Keratinocyte (primary cell): ENCODE measurements at regions not wholly inside any gene's neighbourhood (a gene's known extent, or its start where the extent isn't known, plus 50 kb on each side); places are given as distances from the start of the nearest gene placed in this dataset.

Experiments used
- DNase-seq: peaks from one replicate; pipeline ENCODE4 v3.0.0-alpha.2; 2011; ENCODE audit warnings: low read depth, missing footprints, low spot score
- FAIRE-seq: peaks from 2 replicates; lab custom pipeline; 2011; peaks lifted over from hg19 to GRCh38; lab: Jason Lieb, UNC
- H2AFZ ChIP-seq: 2 replicates; pipeline ENCODE4 v1.6.0; 2012; ENCODE audit warnings: low read length, control low read depth, inconsistent platforms; ENCODE audit not compliant: control insufficient read depth
- H3K27ac ChIP-seq: 2 replicates; pipeline ENCODE4 v1.5.1; 2011; ENCODE audit warnings: low read length; ENCODE audit not compliant: control insufficient read depth, insufficient read depth
- H3K27me3 ChIP-seq: 3 replicates; pipeline ENCODE4 v1.6.0; 2011; ENCODE audit warnings: low read length; ENCODE audit not compliant: control insufficient read depth, insufficient read depth; ENCODE audit errors: extremely low read depth
- H3K36me3 ChIP-seq, 2 experiments: 2 replicates in 1 of 2; 3 replicates in 1 of 2; pipeline ENCODE4 v1.5.1; 2011; ENCODE audit warnings: low read length in 2 of 2, mild to moderate bottlenecking in 1 of 2; ENCODE audit not compliant: control insufficient read depth in 2 of 2, insufficient read depth in 2 of 2; ENCODE audit errors: extremely low read depth in 1 of 2
- H3K4me1 ChIP-seq: 3 replicates; pipeline ENCODE4 v1.5.1; 2011; ENCODE audit warnings: low read length; ENCODE audit not compliant: control insufficient read depth, insufficient read depth; ENCODE audit errors: extremely low read depth
- H3K4me2 ChIP-seq: 3 replicates; pipeline ENCODE4 v1.6.0; 2011; ENCODE audit warnings: low read depth, low read length; ENCODE audit not compliant: control insufficient read depth, insufficient read depth; ENCODE audit errors: extremely low read depth
- H3K4me3 ChIP-seq, 3 experiments: fragments of 200-600 bp in 1 of 3; sonication (generic) in 1 of 3; 2 replicates in 2 of 3; 3 replicates in 1 of 3; pipeline ENCODE4 v1.5.1; 2011 to 2016; ENCODE audit warnings: low read length in 3 of 3, mild to moderate bottlenecking in 3 of 3, control low read depth in 2 of 3, inconsistent platforms in 1 of 3, low read depth in 1 of 3, mixed read lengths in 1 of 3, mixed run types in 1 of 3, moderate library complexity in 1 of 3; ENCODE audit not compliant: control insufficient read depth in 2 of 3, insufficient read depth in 2 of 3; ENCODE audit errors: extremely low read depth in 1 of 3
- H3K79me2 ChIP-seq: 2 replicates; pipeline ENCODE4 v1.6.0; 2012; ENCODE audit warnings: low read length; ENCODE audit not compliant: control insufficient read depth, insufficient read depth
- H3K9ac ChIP-seq: 3 replicates; pipeline ENCODE4 v1.6.0; 2011; ENCODE audit warnings: low read length; ENCODE audit not compliant: control insufficient read depth, insufficient read depth; ENCODE audit errors: extremely low read depth
- H3K9me1 ChIP-seq: 3 replicates; pipeline ENCODE4 v1.6.0; 2011; ENCODE audit warnings: low read length; ENCODE audit not compliant: control insufficient read depth, insufficient read depth; ENCODE audit errors: extremely low read depth
- H3K9me3 ChIP-seq: 2 replicates; pipeline ENCODE4 v1.5.1; 2012; ENCODE audit warnings: low read depth, low read length; ENCODE audit not compliant: control insufficient read depth
- H4K20me1 ChIP-seq: 3 replicates; pipeline ENCODE4 v1.6.0; 2011; ENCODE audit warnings: low read length; ENCODE audit not compliant: control insufficient read depth, insufficient read depth; ENCODE audit errors: extremely low read depth
- EZH2 ChIP-seq: IDR thresholded peaks from one replicate; pipeline ENCODE4 v1.6.1; 2012; ENCODE audit warnings: inconsistent platforms, mild to moderate bottlenecking, low read length, moderate library complexity
- dilution Hi-C: fragments of 300-500 bp; cut with MboI; formaldehyde crosslinking; loops from one replicate; pipeline ENCODE4 v1.7.0; 2020; ENCODE audit warnings: low sequenced_read_pairs; ENCODE audit not compliant: extremely low pct_ligation_motif_present
- TF ChIP-seq, protein P1 (sequence below), 3 experiments: IDR thresholded peaks in 1 of 3; conservative IDR thresholded peaks in 1 of 3; optimal IDR thresholded peaks in 1 of 3; 2 replicates in 2 of 3; 3 replicates in 1 of 3; pipeline versions ENCODE3 to v1.5.1; 2011; ENCODE audit warnings: low read length in 3 of 3, mild to moderate bottlenecking in 3 of 3, moderate library complexity in 2 of 3, control low read depth in 1 of 3, inconsistent platforms in 1 of 3; ENCODE audit not compliant: insufficient read depth in 2 of 3; ENCODE audit errors: extremely low read depth in 1 of 3

DNA sequence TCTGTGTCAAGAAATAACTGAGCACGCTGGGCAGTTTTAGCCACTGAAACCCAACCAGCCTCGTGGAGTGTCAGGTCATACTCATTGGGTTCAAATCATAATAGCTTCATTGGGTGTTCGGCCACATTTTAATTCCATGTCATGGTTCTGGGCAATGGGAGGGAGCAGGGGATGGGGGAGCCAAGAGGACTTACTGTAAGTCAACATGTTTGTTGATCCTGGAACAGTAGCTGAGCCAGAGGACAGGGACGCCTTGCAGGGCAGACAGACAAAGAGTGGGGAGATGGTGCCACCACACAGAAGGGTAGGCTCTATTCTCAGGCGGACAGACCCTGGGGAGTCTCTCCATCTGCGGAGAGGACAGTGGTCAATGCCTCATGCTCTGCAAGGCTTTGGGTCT, 161.1 kb downstream of the ZBTB18 start:
- no peak overlapping the region for H3K4me2 ChIP-seq
- no peaks in the 10 kb centered on the region for H3K79me2 ChIP-seq
- no peak overlapping the region for H2AFZ ChIP-seq
- no peaks in the 10 kb centered on the region for H3K9me1 ChIP-seq
- H3K36me3 ChIP-seq: no peaks in the 10 kb centered on the region
- no peaks in the 10 kb centered on the region for H4K20me1 ChIP-seq
- no peak overlapping the region for H3K27ac ChIP-seq
- TF ChIP-seq, protein P1, sequence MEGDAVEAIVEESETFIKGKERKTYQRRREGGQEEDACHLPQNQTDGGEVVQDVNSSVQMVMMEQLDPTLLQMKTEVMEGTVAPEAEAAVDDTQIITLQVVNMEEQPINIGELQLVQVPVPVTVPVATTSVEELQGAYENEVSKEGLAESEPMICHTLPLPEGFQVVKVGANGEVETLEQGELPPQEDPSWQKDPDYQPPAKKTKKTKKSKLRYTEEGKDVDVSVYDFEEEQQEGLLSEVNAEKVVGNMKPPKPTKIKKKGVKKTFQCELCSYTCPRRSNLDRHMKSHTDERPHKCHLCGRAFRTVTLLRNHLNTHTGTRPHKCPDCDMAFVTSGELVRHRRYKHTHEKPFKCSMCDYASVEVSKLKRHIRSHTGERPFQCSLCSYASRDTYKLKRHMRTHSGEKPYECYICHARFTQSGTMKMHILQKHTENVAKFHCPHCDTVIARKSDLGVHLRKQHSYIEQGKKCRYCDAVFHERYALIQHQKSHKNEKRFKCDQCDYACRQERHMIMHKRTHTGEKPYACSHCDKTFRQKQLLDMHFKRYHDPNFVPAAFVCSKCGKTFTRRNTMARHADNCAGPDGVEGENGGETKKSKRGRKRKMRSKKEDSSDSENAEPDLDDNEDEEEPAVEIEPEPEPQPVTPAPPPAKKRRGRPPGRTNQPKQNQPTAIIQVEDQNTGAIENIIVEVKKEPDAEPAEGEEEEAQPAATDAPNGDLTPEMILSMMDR (optimal IDR thresholded peaks at IDR 0.05 in 1 of 3, IDR thresholded peaks at IDR 0.05 in 1 of 3, conservative IDR thresholded peaks at IDR 0.05 in 1 of 3; ENCODE audit: extremely low read depth in 1 of 3, insufficient read depth in 2 of 3, low read length in 3 of 3): no peak
- TF ChIP-seq EZH2: no peak
- H3K9me3 ChIP-seq: no peaks in the 10 kb centered on the region
- H3K4me1 ChIP-seq: no peaks in the 10 kb centered on the region
- dilution Hi-C loops: no loop called here
- H3K9ac ChIP-seq: no peak overlapping the region
- peaks cover 2% of the 10 kb centered on the region for H3K27me3 ChIP-seq
- no peak for DNase-seq
- H3K4me3 ChIP-seq: no peak overlapping the region
- FAIRE-seq: no peak

DNA sequence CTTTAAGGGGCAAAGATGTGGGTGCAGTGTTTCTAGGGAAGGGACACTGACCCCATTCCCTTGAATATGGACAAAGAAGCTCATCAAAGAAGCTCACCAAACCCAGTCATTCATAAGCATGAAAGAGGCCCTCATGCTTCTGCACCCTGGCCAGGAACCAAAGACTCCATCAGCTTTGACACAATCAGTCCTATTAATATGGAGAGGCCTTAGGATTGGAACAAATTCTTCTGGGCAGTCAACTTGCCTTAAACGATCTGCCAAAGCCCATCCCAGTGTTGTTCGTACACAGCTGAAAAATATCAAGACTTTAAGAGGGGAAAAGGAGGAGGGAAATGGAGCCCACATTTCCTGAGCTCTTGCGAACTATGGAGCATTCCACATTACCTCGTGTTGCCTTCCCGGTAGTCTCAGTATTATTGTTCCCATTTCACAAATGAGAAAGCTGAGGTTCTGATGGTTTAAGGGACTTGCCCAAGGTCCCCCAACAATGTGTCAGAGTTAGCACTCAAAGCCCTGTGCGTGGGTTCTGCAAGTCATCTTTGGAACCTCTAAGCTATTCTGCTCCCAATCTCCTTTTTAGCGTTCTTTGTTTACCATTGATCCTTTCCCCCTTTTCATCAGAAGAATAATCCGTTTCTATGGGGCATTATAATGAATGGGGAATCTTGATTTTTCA, 161.9 kb downstream of the ZBTB18 start:
- Histone ChIP-seq H3K4me2 (no peak overlapping the region), H3K9me3 (no peaks in the 10 kb centered on the region), H3K79me2 (no peaks in the 10 kb centered on the region), H3K9me1 (no peaks in the 10 kb centered on the region), H3K27ac (no peak overlapping the region), H3K4me1 (no peaks in the 10 kb centered on the region), H4K20me1 (no peaks in the 10 kb centered on the region), H3K4me3 (no peak overlapping the region), H2AFZ (no peak overlapping the region), H3K36me3 (no peaks in the 10 kb centered on the region), H3K9ac (no peak overlapping the region), H3K27me3 (peaks cover 2% of the 10 kb centered on the region)
- DNase-seq (no peak), FAIRE-seq (no peak)
- TF ChIP-seq, protein P1 (optimal IDR thresholded peaks at IDR 0.05 in 1 of 3, IDR thresholded peaks at IDR 0.05 in 1 of 3, conservative IDR thresholded peaks at IDR 0.05 in 1 of 3; ENCODE audit: extremely low read depth in 1 of 3, insufficient read depth in 2 of 3, low read length in 3 of 3): no peak
- TF ChIP-seq EZH2: no peak
- dilution Hi-C loops: no loop called here
